ENCODE measurements at regions not wholly inside any gene's neighbourhood (a gene's known extent, or its start where the extent isn't known, plus 50 kb on each side); places are given as distances from the start of the nearest gene placed in this dataset.

- Histone ChIP-seq H3K27me3 (ENCODE audit: insufficient read depth, insufficient read length) (no peaks in the 10 kb centered on the region), H3K9me3 (ENCODE audit: insufficient read depth, low read length) (peaks cover 7% of the 10 kb centered on the region; the same call in 1 of the 2 replicates), H3K9ac (ENCODE audit: insufficient read length, low read depth) (no peak overlapping the region), H3K4me3 (ENCODE audit: insufficient read length, low read depth) (no peak overlapping the region), H3K36me3 (ENCODE audit: insufficient read depth, insufficient read length, low read length) (no peaks in the 10 kb centered on the region), H3K4me1 (ENCODE audit: insufficient read depth, insufficient read length) (no peaks in the 10 kb centered on the region)
- no peak for DNase-seq (ENCODE audit: low read depth, low spot score)
- TF ChIP-seq ZNF274 (IDR thresholded peaks at IDR 0.05; ENCODE audit: low read depth, low read length), result no peak
- TF ChIP-seq SUZ12 (IDR thresholded peaks at IDR 0.05; ENCODE audit: extremely low read depth, insufficient read depth, insufficient read length), result no peak
- TF ChIP-seq YY1 (IDR thresholded peaks at IDR 0.05; ENCODE audit: insufficient read depth, insufficient read length), result no peak
Measured at GRCh38 chr1:61581251-61581650, 143.7 kb downstream of the TM2D1 start.

- Histone ChIP-seq H3K36me3 (ENCODE audit: insufficient read depth, insufficient read length, low read length) (no peaks in the 10 kb centered on the region), H3K4me3 (ENCODE audit: insufficient read length, low read depth) (no peak overlapping the region), H3K9ac (ENCODE audit: insufficient read length, low read depth) (no peak overlapping the region), H3K9me3 (ENCODE audit: insufficient read depth, low read length) (peaks cover 7% of the 10 kb centered on the region; the same call in 1 of the 2 replicates), H3K27me3 (ENCODE audit: insufficient read depth, insufficient read length) (no peaks in the 10 kb centered on the region), H3K4me1 (ENCODE audit: insufficient read depth, insufficient read length) (no peaks in the 10 kb centered on the region)
- no peak for DNase-seq (ENCODE audit: low read depth, low spot score)
- TF ChIP-seq SUZ12 (IDR thresholded peaks at IDR 0.05; ENCODE audit: extremely low read depth, insufficient read depth, insufficient read length) (no peak), YY1 (IDR thresholded peaks at IDR 0.05; ENCODE audit: insufficient read depth, insufficient read length) (no peak), ZNF274 (IDR thresholded peaks at IDR 0.05; ENCODE audit: low read depth, low read length) (no peak)
Measured at GRCh38 chr1:61580417-61580816, 144.5 kb downstream of the TM2D1 start.

GRCh38 chr1:61579802-61580201 is 145.1 kb downstream of the TM2D1 start:
- H3K27me3 ChIP-seq (ENCODE audit: insufficient read depth, insufficient read length), result no peaks in the 10 kb centered on the region
- TF ChIP-seq YY1 (IDR thresholded peaks at IDR 0.05; ENCODE audit: insufficient read depth, insufficient read length) (no peak), SUZ12 (IDR thresholded peaks at IDR 0.05; ENCODE audit: extremely low read depth, insufficient read depth, insufficient read length) (no peak), ZNF274 (IDR thresholded peaks at IDR 0.05; ENCODE audit: low read depth, low read length) (no peak)
- H3K36me3 ChIP-seq (ENCODE audit: insufficient read depth, insufficient read length, low read length), result no peaks in the 10 kb centered on the region

DNA sequence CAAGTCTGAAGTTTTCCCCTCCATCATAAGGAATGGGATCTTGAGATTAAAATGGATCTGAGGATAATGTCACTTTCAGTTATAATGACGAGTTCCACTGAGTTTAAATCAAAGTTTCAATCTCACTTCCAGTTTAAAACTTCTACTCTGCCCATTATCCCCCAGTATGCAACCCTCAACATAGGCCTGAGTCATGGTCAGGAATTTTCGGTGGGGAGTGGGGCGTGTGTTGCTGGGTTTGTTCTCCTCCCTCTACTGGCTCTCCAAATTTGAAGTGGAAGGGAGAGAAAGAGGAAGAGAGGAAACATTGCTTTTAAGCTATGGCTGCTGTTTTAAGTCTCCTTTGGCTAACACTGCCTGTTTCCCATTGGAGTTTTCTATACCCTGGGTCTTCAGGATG is 152.9 kb downstream of the TM2D1 start:
- H3K9ac ChIP-seq (ENCODE audit: insufficient read length, low read depth), result no peak overlapping the region

More at GRCh38 chr1:61579802-61580201, 145.1 kb downstream of the TM2D1 start:
- no peak overlapping the region for H3K9ac ChIP-seq (ENCODE audit: insufficient read length, low read depth)
- no peak for DNase-seq (ENCODE audit: low read depth, low spot score)
- H3K9me3 ChIP-seq (ENCODE audit: insufficient read depth, low read length), result peaks cover 7% of the 10 kb centered on the region; the same call in 1 of the 2 replicates
- no peak overlapping the region for H3K4me3 ChIP-seq (ENCODE audit: insufficient read length, low read depth)
- no peaks in the 10 kb centered on the region for H3K4me1 ChIP-seq (ENCODE audit: insufficient read depth, insufficient read length)

GRCh38 chr1:61570191-61570590 is 154.8 kb downstream of the TM2D1 start:
- H3K9me3 ChIP-seq (ENCODE audit: insufficient read depth, low read length), result peaks cover 15% of the 10 kb centered on the region; the same call in 1 of the 2 replicates
- TF ChIP-seq ZNF274 (IDR thresholded peaks at IDR 0.05; ENCODE audit: low read depth, low read length), result no peak
- TF ChIP-seq SUZ12 (IDR thresholded peaks at IDR 0.05; ENCODE audit: extremely low read depth, insufficient read depth, insufficient read length), result no peak
- TF ChIP-seq YY1 (IDR thresholded peaks at IDR 0.05; ENCODE audit: insufficient read depth, insufficient read length), result no peak

More for the DNA sequence above, 152.9 kb downstream of the TM2D1 start:
- Histone ChIP-seq H3K9me3 (ENCODE audit: insufficient read depth, low read length) (no peaks in the 10 kb centered on the region), H3K4me3 (ENCODE audit: insufficient read length, low read depth) (no peak overlapping the region), H3K27me3 (ENCODE audit: insufficient read depth, insufficient read length) (no peaks in the 10 kb centered on the region), H3K4me1 (ENCODE audit: insufficient read depth, insufficient read length) (no peaks in the 10 kb centered on the region), H3K36me3 (ENCODE audit: insufficient read depth, insufficient read length, low read length) (no peaks in the 10 kb centered on the region)
- no peak for DNase-seq (ENCODE audit: low read depth, low spot score)
- TF ChIP-seq SUZ12 (IDR thresholded peaks at IDR 0.05; ENCODE audit: extremely low read depth, insufficient read depth, insufficient read length) (no peak), ZNF274 (IDR thresholded peaks at IDR 0.05; ENCODE audit: low read depth, low read length) (no peak), YY1 (IDR thresholded peaks at IDR 0.05; ENCODE audit: insufficient read depth, insufficient read length) (no peak)

DNA sequence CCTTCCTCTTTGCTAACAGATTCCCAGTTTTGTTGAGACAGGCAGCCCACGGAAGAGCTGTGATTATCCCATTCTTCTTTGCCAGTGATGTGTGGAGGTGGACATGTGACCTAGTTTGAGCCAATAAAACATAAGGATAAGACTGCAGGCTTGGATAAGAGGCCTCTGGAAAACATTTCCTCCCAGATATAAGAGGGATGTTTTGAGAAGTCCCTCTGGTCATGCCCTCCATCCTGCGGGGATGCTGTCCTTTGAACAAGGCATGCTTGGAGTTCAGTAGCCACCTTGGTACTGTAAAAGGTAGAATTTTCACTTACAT is 155.7 kb downstream of the TM2D1 start:
- H3K9me3 ChIP-seq (ENCODE audit: insufficient read depth, low read length), result peaks cover 21% of the 10 kb centered on the region; the same call in 1 of the 2 replicates
- H3K4me3 ChIP-seq (ENCODE audit: insufficient read length, low read depth), result no peak overlapping the region
- H3K27me3 ChIP-seq (ENCODE audit: insufficient read depth, insufficient read length), result no peaks in the 10 kb centered on the region
- TF ChIP-seq SUZ12 (IDR thresholded peaks at IDR 0.05; ENCODE audit: extremely low read depth, insufficient read depth, insufficient read length), result no peak
- H3K36me3 ChIP-seq (ENCODE audit: insufficient read depth, insufficient read length, low read length), result no peaks in the 10 kb centered on the region
- no peaks in the 10 kb centered on the region for H3K4me1 ChIP-seq (ENCODE audit: insufficient read depth, insufficient read length)
- no peak for DNase-seq (ENCODE audit: low read depth, low spot score)
- H3K9ac ChIP-seq (ENCODE audit: insufficient read length, low read depth), result no peak overlapping the region

More at GRCh38 chr1:61570191-61570590, 154.8 kb downstream of the TM2D1 start:
- no peaks in the 10 kb centered on the region for H3K36me3 ChIP-seq (ENCODE audit: insufficient read depth, insufficient read length, low read length)
- H3K27me3 ChIP-seq (ENCODE audit: insufficient read depth, insufficient read length), result no peaks in the 10 kb centered on the region
- DNase-seq (ENCODE audit: low read depth, low spot score), result no peak
- no peak overlapping the region for H3K9ac ChIP-seq (ENCODE audit: insufficient read length, low read depth)
- no peak overlapping the region for H3K4me3 ChIP-seq (ENCODE audit: insufficient read length, low read depth)
- no peaks in the 10 kb centered on the region for H3K4me1 ChIP-seq (ENCODE audit: insufficient read depth, insufficient read length)

DNA sequence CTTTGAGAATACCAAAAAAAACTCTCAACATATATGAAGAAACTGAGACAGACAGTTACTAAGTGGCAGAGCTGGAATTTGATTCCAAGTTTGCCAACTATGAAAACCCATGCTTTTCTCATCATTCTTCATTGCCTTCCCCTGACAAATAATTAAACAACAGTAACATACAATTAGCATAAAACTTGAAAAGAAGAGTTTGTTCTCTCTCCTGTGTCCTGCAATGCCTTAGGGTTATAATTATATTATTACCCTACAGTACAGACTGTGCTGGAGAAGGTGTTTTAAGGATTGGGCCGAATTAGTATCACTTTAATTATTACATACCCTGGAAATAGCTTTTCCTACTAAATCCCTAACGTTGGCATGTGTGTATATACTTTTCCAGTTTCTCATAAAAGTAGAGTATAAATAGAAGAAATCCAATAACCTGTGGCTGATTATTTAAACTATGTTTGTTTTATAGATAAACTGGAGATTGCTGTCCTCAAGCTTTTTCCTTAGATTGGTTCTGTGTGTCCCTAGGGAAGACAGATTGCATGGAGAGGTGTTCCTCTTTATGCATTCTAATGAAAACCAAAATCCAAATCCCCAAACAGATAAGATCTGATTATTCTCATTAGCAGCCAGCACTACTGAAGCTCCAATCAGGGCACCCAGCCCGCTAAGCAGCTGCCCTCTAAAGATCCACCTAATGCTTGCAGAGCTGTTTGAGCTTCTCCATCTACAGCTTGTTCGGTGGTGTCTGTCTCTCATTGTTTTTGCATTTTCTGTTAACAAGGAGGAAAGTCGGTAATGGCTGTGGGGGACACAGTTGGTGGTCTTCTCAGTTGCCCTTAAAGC is 156.3 kb downstream of the TM2D1 start:
- Histone ChIP-seq H3K27me3 (ENCODE audit: insufficient read depth, insufficient read length) (no peaks in the 10 kb centered on the region), H3K4me1 (ENCODE audit: insufficient read depth, insufficient read length) (no peaks in the 10 kb centered on the region)
- DNase-seq (ENCODE audit: low read depth, low spot score), result no peak

More for the DNA sequence above, 156.3 kb downstream of the TM2D1 start:
- Histone ChIP-seq H3K36me3 (ENCODE audit: insufficient read depth, insufficient read length, low read length) (no peaks in the 10 kb centered on the region), H3K4me3 (ENCODE audit: insufficient read length, low read depth) (no peak overlapping the region), H3K9me3 (ENCODE audit: insufficient read depth, low read length) (peaks cover 21% of the 10 kb centered on the region; the same call in 1 of the 2 replicates), H3K9ac (ENCODE audit: insufficient read length, low read depth) (no peak overlapping the region)
- TF ChIP-seq ZNF274 (IDR thresholded peaks at IDR 0.05; ENCODE audit: low read depth, low read length) (no peak), YY1 (IDR thresholded peaks at IDR 0.05; ENCODE audit: insufficient read depth, insufficient read length) (no peak), SUZ12 (IDR thresholded peaks at IDR 0.05; ENCODE audit: extremely low read depth, insufficient read depth, insufficient read length) (no peak)
